K562 (cell line): ENCODE measurements at regions not wholly inside any gene's neighbourhood (a gene's known extent, or its start where the extent isn't known, plus 50 kb on each side); places are given as distances from the start of the nearest gene placed in this dataset.

Experiments used
- ATAC-seq: fragments of 200-7000 bp; cut with Tn5 transposase; 3 replicates; pipeline ENCODE4 v1.9.1; 2020; ENCODE audit warnings: moderate library complexity
- BruUV-seq: library from RNA; stranded (reverse); fragments of 400-500 nt; replicated peaks from 2 replicates; lab custom pipeline; 2021; lab: Mats Ljungman, UMichigan
- CTCF ChIA-PET: fragments of 300-600 bp; formaldehyde crosslinking; extraction: SDS; loops from one replicate; lab custom pipeline; 2021; ENCODE audit warnings: low intra/inter-chr PET ratio; lab: Yijun Ruan, JAX
- POLR2A ChIA-PET: fragments of 300-600, 350-650 bp; sonication (Branson Sonifier 250); formaldehyde crosslinking; extraction: SDS; loops from one replicate; lab custom pipeline; 2021; ENCODE audit warnings: antibody characterized with exemption, inconsistent platforms; lab: Yijun Ruan, JAX
- DNase-seq, 4 experiments: peaks; one replicate each; pipeline versions ENCODE4 v3.0.0 to v3.0.0-alpha.2; 2011 to 2018; ENCODE audit warnings: low spot score in 3 of 4, mixed read lengths in 3 of 4; ENCODE audit errors: extremely low read depth in 1 of 4
- FAIRE-seq: peaks from 2 replicates; lab custom pipeline; 2011; peaks lifted over from hg19 to GRCh38; lab: Jason Lieb, UNC
- H2AFZ ChIP-seq: 2 replicates; pipeline ENCODE4 v1.6.0; 2011; ENCODE audit warnings: low read depth, low read length, control low read depth, inconsistent platforms
- H3K27ac ChIP-seq: fragments of 200-600 bp; 3 replicates; pipeline ENCODE4 v1.8.0; 2011; ENCODE audit warnings: low read depth, mild to moderate bottlenecking, control low read depth, inconsistent platforms, low read length, moderate library complexity, mixed read lengths; ENCODE audit errors: extremely low read depth
- H3K27me3 ChIP-seq, 2 experiments: fragments of 300-600 bp in 1 of 2; 2 replicates in 1 of 2; 3 replicates in 1 of 2; pipeline versions ENCODE4 v1.6.0 to v1.8.0; 2011; ENCODE audit warnings: inconsistent platforms in 2 of 2, low read length in 2 of 2, mild to moderate bottlenecking in 1 of 2, mixed read lengths in 1 of 2, moderate library complexity in 1 of 2; ENCODE audit not compliant: control insufficient read depth in 2 of 2, insufficient read depth in 2 of 2
- H3K36me3 ChIP-seq: fragments of 300-600 bp; 3 replicates; pipeline ENCODE4 v1.8.0; 2011; ENCODE audit warnings: mild to moderate bottlenecking, low read length, inconsistent platforms; ENCODE audit not compliant: control insufficient read depth, insufficient read depth
- H3K4me1 ChIP-seq, 2 experiments: fragments of 200-600 bp in 1 of 2; replicated peaks in 1 of 2; 2 replicates in 1 of 2; 3 replicates in 1 of 2; pipeline versions ENCODE4 v1.5.1 to v1.8.0; 2011; ENCODE audit warnings: inconsistent platforms in 2 of 2, low read length in 2 of 2, mild to moderate bottlenecking in 1 of 2, mixed read lengths in 1 of 2, moderate library complexity in 1 of 2; ENCODE audit not compliant: control insufficient read depth in 2 of 2, insufficient read depth in 2 of 2
- H3K4me2 ChIP-seq: 2 replicates; pipeline ENCODE4 v1.6.1; 2011; ENCODE audit warnings: low read length, control low read depth, inconsistent platforms, mixed read lengths; ENCODE audit not compliant: insufficient read depth
- H3K4me3 ChIP-seq: fragments of 200-600 bp; sonication (generic), shearing (Covaris generic); 2 replicates; pipeline ENCODE4 v1.5.1; 2016; ENCODE audit warnings: control low read depth, inconsistent platforms
- H3K79me2 ChIP-seq: fragments of 200-600 bp; 3 replicates; pipeline ENCODE4 v1.8.0; 2011; ENCODE audit warnings: low read length, inconsistent platforms; ENCODE audit not compliant: control insufficient read depth, insufficient read depth
- H3K9ac ChIP-seq, 2 experiments: 2 replicates each; pipeline versions ENCODE4 v1.6.0 to v1.6.1; 2011; ENCODE audit warnings: low read depth in 2 of 2, low read length in 2 of 2, control low read depth in 1 of 2, inconsistent platforms in 1 of 2, mild to moderate bottlenecking in 1 of 2, mixed read lengths in 1 of 2; ENCODE audit not compliant: insufficient read depth in 1 of 2
- H3K9me1 ChIP-seq: one replicate; pipeline ENCODE4 v1.6.0; 2011; ENCODE audit warnings: inconsistent platforms, mild to moderate bottlenecking, low read length, moderate library complexity; ENCODE audit not compliant: control insufficient read depth, insufficient read depth
- H3K9me3 ChIP-seq: replicated peaks from 2 replicates; pipeline ENCODE4 v1.5.1; 2011; ENCODE audit warnings: low read depth, low read length, inconsistent platforms; ENCODE audit not compliant: control insufficient read depth, insufficient read depth
- H4K20me1 ChIP-seq: replicated peaks from 2 replicates; pipeline ENCODE4 v1.6.1; 2011; ENCODE audit warnings: low read length, inconsistent platforms, mixed read lengths; ENCODE audit not compliant: control insufficient read depth, insufficient read depth
- BRD4 ChIP-seq: fragments of 200-600 bp; sonication (generic); IDR thresholded peaks from 2 replicates; pipeline ENCODE4 v1.6.1; 2017; ENCODE audit warnings: inconsistent platforms
- ETV1 ChIP-seq: fragments of 450-650 bp; conservative IDR thresholded peaks from 2 replicates; pipeline ENCODE4 v1.6.1; 2016; ENCODE audit warnings: missing genetic modification characterization, control low read depth, low read depth, missing compliant biosample characterization
- FOXJ2 ChIP-seq: fragments of 200-800 bp; sonication (Bioruptor generic); IDR thresholded peaks from 2 replicates; pipeline ENCODE4 v1.6.1; 2016; ENCODE audit warnings: missing genetic modification characterization, missing compliant biosample characterization
- FOXP1 ChIP-seq: sonication (generic); formaldehyde crosslinking; IDR thresholded peaks from 2 replicates; pipeline ENCODE4 v1.8.0; 2022; ENCODE audit warnings: mild to moderate bottlenecking, missing genetic modification reagents
- GTF2B ChIP-seq: IDR thresholded peaks from 2 replicates; pipeline ENCODE4 v1.6.1; 2011; ENCODE audit not compliant: insufficient read length; ENCODE audit errors: extremely low read depth
- KHSRP ChIP-seq: fragments of 450-650 bp; IDR thresholded peaks from 2 replicates; pipeline ENCODE4 v1.6.1; 2017
- MAFF ChIP-seq: IDR thresholded peaks from 2 replicates; pipeline ENCODE4 v1.6.1; 2012; ENCODE audit warnings: low read length, improper control_type of control experiment
- REST ChIP-seq, 2 experiments: fragments of 450-650 bp; formaldehyde crosslinking in 1 of 2; IDR thresholded peaks; 2 replicates each; pipeline versions ENCODE4 v1.4.0 to v1.6.1; 2014 to 2020; ENCODE audit warnings: mild to moderate bottlenecking in 2 of 2, borderline replicate concordance in 1 of 2, low read depth in 1 of 2
- STAG1 ChIP-seq: sonication (generic); formaldehyde crosslinking; IDR thresholded peaks from 2 replicates; pipeline ENCODE4 v1.5.0; 2020; ENCODE audit warnings: missing genetic modification reagents, borderline replicate concordance
- TAF9B ChIP-seq: fragments of 450-650 bp; IDR thresholded peaks from 2 replicates; pipeline ENCODE4 v1.6.1; 2018; ENCODE audit warnings: mild to moderate bottlenecking; ENCODE audit not compliant: partially characterized antibody
- TBL1XR1 ChIP-seq, 2 experiments: IDR thresholded peaks; 2 replicates each; pipeline ENCODE4 v1.6.1; 2012; ENCODE audit warnings: improper control_type of control experiment in 2 of 2, low read length in 2 of 2, mild to moderate bottlenecking in 1 of 2
- ZNF175 ChIP-seq: fragments of 200-800 bp; sonication (Bioruptor generic); IDR thresholded peaks from 2 replicates; pipeline ENCODE4 v1.6.1; 2016; ENCODE audit warnings: low read depth, mild to moderate bottlenecking, missing genetic modification characterization, missing compliant biosample characterization
- WGBS: fragments of 100-300 bp; shearing (Covaris generic); methylation state at CpG from one replicate; pipeline ENCODE4 v1.1.6; 2016; ENCODE audit warnings: low coverage, mixed read lengths; ENCODE audit not compliant: insufficient coverage; ENCODE audit errors: missing lambda C conversion rate; 5-methylcytosine and 5-hydroxymethylcytosine counted together
- in situ Hi-C: fragments of 300-500 bp; cut with MboI; formaldehyde crosslinking; loops from 4 replicates; pipeline ENCODE4 v1.15.0; 2018; ENCODE audit warnings: inconsistent platforms, mixed read lengths
- intact Hi-C: fragments of 100-400 bp; cut with micrococcal nuclease; formaldehyde crosslinking; loops from 2 replicates; pipeline ENCODE4 v1.14.2; 2022

- POLR2A ChIA-PET = no interaction called here
- CTCF ChIA-PET = no interaction called here
- FAIRE-seq = no peak
Observed at GRCh38 chr9:107177857-107178256, 105.2 kb upstream of the RAD23B start.

GRCh38 chr9:107178293-107178692, 104.8 kb upstream of the RAD23B start:
- intact Hi-C loops (no loop called here), in situ Hi-C loops (no loop called here)
- Histone ChIP-seq H3K9me3 (no peaks in the 10 kb centered on the region), H3K36me3 (no peaks in the 10 kb centered on the region), H2AFZ (no peak overlapping the region), H3K4me1 (no peaks in the 10 kb centered on the region), H4K20me1 (no peaks in the 10 kb centered on the region), H3K4me2 (no peak overlapping the region), H3K9me1 (no peaks in the 10 kb centered on the region), H3K27me3 (peaks cover 0 to 15% of the 10 kb centered on the region in 2 experiments; a peak in 3 of 5 replicates), H3K4me3 (no peak overlapping the region), H3K9ac (no peak overlapping the region), H3K79me2 (no peaks in the 10 kb centered on the region), H3K27ac (no peak overlapping the region)
- DNase-seq (no peak), FAIRE-seq (no peak), ATAC-seq (no peak)
- 0% methylated on average over 3 of the region's 3 CpGs for WGBS
- no TSS peak for BruUV-seq
- ChIA-PET CTCF (interaction anchor here (0.6 kb wide), 1 partner anchor 1290 kb away, joined by 3 read pairs; no protein-coding TSS in a partner anchor), POLR2A (no interaction called here)
- no peak for TF ChIP-seq REST (IDR thresholded peaks at IDR 0.05; ENCODE audit: borderline replicate concordance)
- no peak for TF ChIP-seq REST (CRISPR knock-in tag; IDR thresholded peaks at IDR 0.05; ENCODE audit: low read depth)

More at GRCh38 chr9:107177857-107178256, 105.2 kb upstream of the RAD23B start:
- Histone ChIP-seq H3K79me2 (no peaks in the 10 kb centered on the region), H3K4me3 (no peak overlapping the region), H2AFZ (no peak overlapping the region), H3K9me3 (no peaks in the 10 kb centered on the region), H3K36me3 (no peaks in the 10 kb centered on the region), H3K9ac (no peak overlapping the region), H3K27me3 (peaks cover 0 to 15% of the 10 kb centered on the region in 2 experiments; a peak in 3 of 5 replicates), H4K20me1 (no peaks in the 10 kb centered on the region), H3K27ac (no peak overlapping the region), H3K4me1 (no peaks in the 10 kb centered on the region), H3K9me1 (no peaks in the 10 kb centered on the region), H3K4me2 (no peak overlapping the region)
- TF ChIP-seq STAG1 (CRISPR knock-in tag) (no peak), FOXP1 (CRISPR knock-in tag) (no peak), MAFF (no peak), BRD4 (no peak), KHSRP (no peak), GTF2B (no peak), TAF9B (no peak), FOXJ2 (tag) (no peak), TBL1XR1 (IDR thresholded peaks at IDR 0.05; ENCODE audit: low read length in 2 of 2) (no peak), ETV1 (no peak), ZNF175 (CRISPR knock-in tag) (no peak)
- no TSS peak for BruUV-seq
- intact Hi-C loops (no loop called here), in situ Hi-C loops (no loop called here)
- ATAC-seq = no peak
- DNase-seq = no peak
- 0% methylated on average over 5 of the region's 5 CpGs for WGBS
